ACC112 (cell line): ENCODE measurements at regions not wholly inside any gene's neighbourhood (a gene's known extent, or its start where the extent isn't known, plus 50 kb on each side); places are given as distances from the start of the nearest gene placed in this dataset.

Experiments
- H2AFZ ChIP-seq: fragments of 200-600 bp; sonication (generic); one replicate; pipeline ENCODE4 v1.6.0; 2017; ENCODE audit warnings: antibody characterized with exemption, low read length; ENCODE audit not compliant: unreplicated experiment
- H3K27ac ChIP-seq: fragments of 200-600 bp; sonication (generic); 2 replicates; pipeline ENCODE4 v1.5.1; 2014; ENCODE audit warnings: low read depth, mild to moderate bottlenecking, antibody characterized with exemption, low read length, moderate library complexity
- H3K27me3 ChIP-seq: fragments of 200-600 bp; sonication (generic); 2 replicates; pipeline ENCODE4 v1.6.1; 2014; ENCODE audit warnings: mild to moderate bottlenecking, antibody characterized with exemption, low read length, moderate library complexity, mixed read lengths; ENCODE audit not compliant: insufficient read depth
- H3K36me3 ChIP-seq: fragments of 200-600 bp; sonication (generic); 2 replicates; pipeline ENCODE4 v1.6.1; 2016; ENCODE audit warnings: mild to moderate bottlenecking, antibody characterized with exemption, low read length, moderate library complexity, mixed read lengths; ENCODE audit not compliant: insufficient read depth
- H3K4me1 ChIP-seq: fragments of 200-600 bp; sonication (generic); one replicate; pipeline ENCODE4 v1.6.1; 2016; ENCODE audit warnings: low read length, mixed read lengths; ENCODE audit not compliant: insufficient read depth, unreplicated experiment, control insufficient read depth
- H3K4me3 ChIP-seq: fragments of 200-600 bp; sonication (generic); 2 replicates; pipeline ENCODE4 v1.5.1; 2014; ENCODE audit warnings: mild to moderate bottlenecking, low read depth, low read length
- H3K79me2 ChIP-seq: fragments of 200-600 bp; sonication (generic); one replicate; pipeline ENCODE4 v1.6.0; 2016; ENCODE audit warnings: low read length; ENCODE audit not compliant: control insufficient read depth, unreplicated experiment, insufficient read depth

DNA sequence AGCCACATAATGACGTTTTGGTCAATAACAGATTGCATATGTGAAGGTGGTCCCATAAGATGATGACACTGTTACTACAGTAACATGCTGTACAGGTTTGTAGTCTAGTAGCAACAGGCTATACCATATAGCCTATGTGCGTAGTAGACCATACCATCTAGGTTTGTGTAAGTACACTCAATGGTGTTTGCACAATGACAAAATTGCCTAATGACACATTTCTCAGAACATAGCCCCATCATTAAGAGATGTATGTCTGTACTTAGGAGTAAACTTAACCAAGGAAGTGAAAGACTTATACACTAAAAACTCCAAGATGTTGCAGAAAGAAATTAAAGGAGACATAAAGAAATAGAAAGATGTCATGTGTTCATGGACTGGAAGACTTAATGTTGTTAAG lies 66.2 kb downstream of the RPLP1 start:
- no peak overlapping the region for H2AFZ ChIP-seq
- no peak overlapping the region for H3K27ac ChIP-seq
- H3K4me3 ChIP-seq, result no peak overlapping the region
- H3K36me3 ChIP-seq, result no peaks in the 10 kb centered on the region
- peaks cover 26% of the 10 kb centered on the region for H3K27me3 ChIP-seq
- H3K4me1 ChIP-seq, result no peaks in the 10 kb centered on the region
- no peaks in the 10 kb centered on the region for H3K79me2 ChIP-seq

- Histone ChIP-seq H3K27me3 (peaks cover 26% of the 10 kb centered on the region), H3K27ac (no peak overlapping the region), H3K4me1 (no peaks in the 10 kb centered on the region), H3K4me3 (no peak overlapping the region), H3K79me2 (no peaks in the 10 kb centered on the region), H2AFZ (no peak overlapping the region), H3K36me3 (no peaks in the 10 kb centered on the region)
Measured at GRCh38 chr15:69520067-69520466, 67.4 kb downstream of the RPLP1 start.

GRCh38 chr15:69522361-69522760 lies 69.7 kb downstream of the RPLP1 start:
- H3K4me1 ChIP-seq, result no peaks in the 10 kb centered on the region
- H3K36me3 ChIP-seq, result no peaks in the 10 kb centered on the region
- H3K79me2 ChIP-seq, result no peaks in the 10 kb centered on the region
- H3K27me3 ChIP-seq, result peaks cover 26% of the 10 kb centered on the region
- H3K4me3 ChIP-seq, result no peak overlapping the region
- H2AFZ ChIP-seq, result no peak overlapping the region
- no peak overlapping the region for H3K27ac ChIP-seq

DNA sequence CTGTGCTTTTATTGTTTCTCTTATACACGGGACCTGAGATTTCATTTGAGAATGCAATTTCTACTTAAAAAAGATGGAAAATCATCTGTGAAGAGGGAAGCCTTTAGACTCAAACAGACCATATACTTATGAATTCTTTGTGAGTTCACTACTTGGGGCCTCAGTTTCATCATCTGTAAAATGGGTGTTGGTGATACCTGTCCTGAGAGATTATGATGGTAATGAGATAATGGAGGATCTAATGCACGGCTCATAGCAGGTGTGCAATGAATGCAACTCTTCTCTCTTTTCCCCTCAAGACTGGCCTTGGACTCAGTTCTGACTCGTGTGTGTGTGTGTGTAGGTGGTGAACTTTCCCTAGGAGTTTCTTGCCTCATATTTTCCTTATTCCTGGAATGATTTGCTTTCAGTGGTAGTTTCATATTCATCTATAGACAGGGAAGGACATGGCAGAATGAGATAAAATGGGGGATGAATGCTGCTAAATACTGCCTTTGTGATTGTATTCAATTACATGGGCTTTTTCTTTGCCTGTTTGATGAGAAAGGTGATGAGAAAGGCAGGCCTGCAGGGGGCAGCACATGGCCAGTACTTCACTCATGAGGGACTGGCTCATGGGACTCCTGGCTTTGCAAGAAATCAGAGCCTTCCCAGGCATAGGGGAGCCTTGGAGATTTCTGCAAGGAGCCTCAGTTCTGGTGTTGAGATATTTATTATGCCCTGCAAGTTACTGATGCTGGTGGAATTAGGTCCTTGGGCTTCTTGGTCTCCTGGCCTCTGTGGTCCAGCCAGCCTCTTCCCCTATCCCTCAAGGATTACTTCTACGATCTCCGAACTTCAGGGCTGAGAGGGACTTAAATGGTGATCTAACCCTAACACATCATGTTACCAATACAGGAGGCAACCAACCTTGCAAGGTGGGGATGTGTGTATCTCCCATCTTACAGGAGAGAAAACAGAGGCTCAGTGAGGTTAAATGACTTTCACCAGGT lies 70.7 kb downstream of the RPLP1 start:
- no peaks in the 10 kb centered on the region for H3K4me1 ChIP-seq
- no peaks in the 10 kb centered on the region for H3K36me3 ChIP-seq
- no peak overlapping the region for H3K4me3 ChIP-seq
- no peaks in the 10 kb centered on the region for H3K79me2 ChIP-seq
- no peak overlapping the region for H2AFZ ChIP-seq
- no peak overlapping the region for H3K27ac ChIP-seq
- peaks cover 26% of the 10 kb centered on the region for H3K27me3 ChIP-seq

DNA sequence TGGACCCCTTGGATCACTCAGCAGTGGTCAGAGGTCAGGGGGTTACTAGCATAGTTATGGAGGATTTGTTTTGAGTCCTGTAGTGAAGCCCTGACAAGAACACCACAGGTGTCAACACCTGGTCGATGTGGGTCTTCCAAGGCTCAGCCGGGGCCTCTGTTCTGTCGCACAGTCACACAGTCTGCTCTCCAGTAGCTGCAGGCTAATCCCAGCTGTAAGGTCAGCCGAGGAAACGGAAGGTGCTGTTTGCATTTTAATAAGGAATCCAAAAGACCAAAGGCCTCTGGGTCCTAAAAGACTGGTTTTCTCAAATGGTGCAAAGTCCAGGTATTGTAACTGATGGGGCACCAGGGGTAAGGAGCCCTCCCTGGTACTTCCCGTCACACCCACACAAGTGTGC lies 71.7 kb downstream of the RPLP1 start:
- H2AFZ ChIP-seq, result no peak overlapping the region
- no peak overlapping the region for H3K4me3 ChIP-seq
- H3K27ac ChIP-seq, result no peak overlapping the region
- H3K27me3 ChIP-seq, result peaks cover 21% of the 10 kb centered on the region
- no peaks in the 10 kb centered on the region for H3K4me1 ChIP-seq
- no peaks in the 10 kb centered on the region for H3K36me3 ChIP-seq
- H3K79me2 ChIP-seq, result no peaks in the 10 kb centered on the region

GRCh38 chr15:69524814-69525213 lies 72.2 kb downstream of the RPLP1 start:
- Histone ChIP-seq H3K27ac (no peak overlapping the region), H3K4me3 (no peak overlapping the region), H3K27me3 (peaks cover 15% of the 10 kb centered on the region)

DNA sequence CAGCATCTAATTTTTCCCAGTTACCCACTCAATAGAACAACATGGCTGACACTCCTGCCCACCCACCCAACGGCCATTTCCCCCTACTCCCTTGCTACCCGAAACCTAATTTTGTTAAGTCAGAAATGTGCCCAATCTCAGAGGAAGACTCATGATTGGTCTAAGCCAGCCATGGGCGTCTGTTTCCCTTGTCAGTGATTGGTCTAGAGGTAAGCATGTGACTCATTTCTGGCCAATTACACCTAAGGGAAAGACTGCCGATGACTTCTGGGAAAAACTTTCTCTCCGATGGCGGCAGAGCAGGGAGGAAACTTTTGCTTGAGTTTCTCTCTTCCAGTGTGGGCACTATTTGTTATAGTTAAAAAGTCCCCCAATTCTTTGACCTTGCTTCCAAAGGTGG lies 72.9 kb downstream of the RPLP1 start:
- Histone ChIP-seq H3K27me3 (peaks cover 10% of the 10 kb centered on the region), H3K36me3 (no peaks in the 10 kb centered on the region), H3K4me3 (no peak overlapping the region), H3K27ac (no peak overlapping the region), H3K4me1 (no peaks in the 10 kb centered on the region), H3K79me2 (no peaks in the 10 kb centered on the region), H2AFZ (no peak overlapping the region)

More at GRCh38 chr15:69524814-69525213, 72.2 kb downstream of the RPLP1 start:
- H2AFZ ChIP-seq, result no peak overlapping the region
- H3K4me1 ChIP-seq, result no peaks in the 10 kb centered on the region
- H3K79me2 ChIP-seq, result no peaks in the 10 kb centered on the region
- H3K36me3 ChIP-seq, result no peaks in the 10 kb centered on the region

GRCh38 chr15:69526081-69527061 lies 73.8 kb downstream of the RPLP1 start:
- Histone ChIP-seq H3K79me2 (no peaks in the 10 kb centered on the region), H3K27ac (no peak overlapping the region), H3K27me3 (0 out of 2 replicates have a peak, but pooled peaks cover 3% of the 10 kb centered on the region), H3K36me3 (no peaks in the 10 kb centered on the region), H3K4me1 (no peaks in the 10 kb centered on the region), H3K4me3 (no peak overlapping the region), H2AFZ (no peak overlapping the region)

DNA sequence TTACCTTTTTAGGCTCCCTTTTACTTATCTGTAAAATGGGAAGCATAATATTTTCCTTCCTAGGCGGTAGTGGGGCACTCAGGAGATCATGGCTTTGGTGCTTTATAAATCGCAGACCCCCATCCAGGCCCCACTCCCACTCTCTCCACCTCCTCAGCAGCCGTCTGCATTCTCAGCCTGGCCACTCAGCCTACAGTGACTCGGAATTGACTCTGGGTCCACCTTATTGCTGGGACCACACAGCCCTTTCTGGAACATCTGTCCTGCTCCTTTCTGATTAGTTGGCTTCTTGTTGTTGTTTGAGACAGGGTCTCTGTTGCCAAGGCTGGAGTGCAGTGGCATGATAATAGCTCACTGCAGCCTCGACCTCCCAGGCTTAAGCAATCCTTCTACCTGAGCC lies 76.5 kb downstream of the RPLP1 start:
- Histone ChIP-seq H3K27ac (no peak overlapping the region), H3K36me3 (no peaks in the 10 kb centered on the region), H3K27me3 (no peaks in the 10 kb centered on the region), H2AFZ (no peak overlapping the region), H3K4me1 (no peaks in the 10 kb centered on the region), H3K4me3 (no peak overlapping the region), H3K79me2 (no peaks in the 10 kb centered on the region)

GRCh38 chr15:69529961-69530633 lies 77.5 kb downstream of the RPLP1 start:
- Histone ChIP-seq H3K4me3 (no peak overlapping the region), H3K27me3 (no peaks in the 10 kb centered on the region), H3K27ac (no peak overlapping the region), H3K36me3 (no peaks in the 10 kb centered on the region), H3K4me1 (peaks cover 3% of the 10 kb centered on the region), H2AFZ (no peak overlapping the region), H3K79me2 (no peaks in the 10 kb centered on the region)
